Chondrocyte (in vitro differentiated cells): ENCODE measurements at regions not wholly inside any gene's neighbourhood (a gene's known extent, or its start where the extent isn't known, plus 50 kb on each side); places are given as distances from the start of the nearest gene placed in this dataset.

ENCODE experiments used
- DNase-seq: peaks from one replicate; pipeline ENCODE4 v3.0.0; 2021; ENCODE audit warnings: mixed read lengths, low spot score
- H3K27ac Mint-ChIP-seq: one replicate; pipeline ENCODE4 v1.8.0; 2021; ENCODE audit warnings: mild to moderate bottlenecking, moderate library complexity, mixed read lengths; ENCODE audit not compliant: unreplicated experiment
- H3K27me3 Mint-ChIP-seq: 2 replicates; pipeline ENCODE4 v1.8.0; 2021; ENCODE audit warnings: low read depth, mixed read lengths
- H3K36me3 Mint-ChIP-seq: 2 replicates; pipeline ENCODE4 v1.8.0; 2021; ENCODE audit warnings: low read depth, mixed read lengths
- H3K4me1 Mint-ChIP-seq: 2 replicates; pipeline ENCODE4 v1.8.0; 2021; ENCODE audit warnings: low read depth, mild to moderate bottlenecking, mixed read lengths
- H3K4me3 Mint-ChIP-seq: one replicate; pipeline ENCODE4 v1.8.0; 2021; ENCODE audit warnings: mild to moderate bottlenecking, moderate library complexity, mixed read lengths; ENCODE audit not compliant: unreplicated experiment
- H3K9me3 Mint-ChIP-seq: 2 replicates; pipeline ENCODE4 v1.8.0; 2021; ENCODE audit warnings: low read depth, mixed read lengths
- TF ChIP-seq, protein P1 (sequence below): fragments of 200-600 bp; sonication (generic); IDR thresholded peaks from 2 replicates; pipeline ENCODE4 v1.5.0; 2021; ENCODE audit warnings: antibody characterized with exemption, mild to moderate bottlenecking, moderate library complexity

DNA sequence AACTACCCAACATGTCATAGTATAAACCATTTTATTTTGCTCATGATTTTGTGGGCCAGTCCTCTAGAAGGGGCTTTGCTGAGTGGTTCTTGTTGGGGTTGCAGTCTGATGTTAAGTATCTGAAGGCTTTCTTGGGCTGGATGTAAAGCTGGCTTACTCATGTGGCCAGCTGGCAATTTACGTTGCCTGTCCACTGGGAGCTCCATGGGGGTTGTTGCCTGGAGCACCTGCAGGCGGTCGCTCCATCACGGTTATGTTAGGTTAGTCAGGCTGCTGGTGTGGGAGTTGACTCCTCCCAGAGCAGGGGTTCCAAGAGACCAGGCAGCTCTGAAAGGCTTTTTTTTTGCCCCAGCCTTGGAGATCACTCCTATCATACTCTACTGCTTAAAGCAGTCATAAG lies 98.1 kb downstream of the NR1D2 start:
- DNase-seq: no peak
- Mint-ChIP-seq H3K9me3 (peaks cover 3% of the 10 kb centered on the region), H3K4me1 (peaks cover 41% of the 10 kb centered on the region), H3K4me3 (no peak overlapping the region), H3K36me3 (no peaks in the 10 kb centered on the region), H3K27me3 (no peaks in the 10 kb centered on the region), H3K27ac (peak overlapping the region; percentile 91)
- TF ChIP-seq, protein P1, sequence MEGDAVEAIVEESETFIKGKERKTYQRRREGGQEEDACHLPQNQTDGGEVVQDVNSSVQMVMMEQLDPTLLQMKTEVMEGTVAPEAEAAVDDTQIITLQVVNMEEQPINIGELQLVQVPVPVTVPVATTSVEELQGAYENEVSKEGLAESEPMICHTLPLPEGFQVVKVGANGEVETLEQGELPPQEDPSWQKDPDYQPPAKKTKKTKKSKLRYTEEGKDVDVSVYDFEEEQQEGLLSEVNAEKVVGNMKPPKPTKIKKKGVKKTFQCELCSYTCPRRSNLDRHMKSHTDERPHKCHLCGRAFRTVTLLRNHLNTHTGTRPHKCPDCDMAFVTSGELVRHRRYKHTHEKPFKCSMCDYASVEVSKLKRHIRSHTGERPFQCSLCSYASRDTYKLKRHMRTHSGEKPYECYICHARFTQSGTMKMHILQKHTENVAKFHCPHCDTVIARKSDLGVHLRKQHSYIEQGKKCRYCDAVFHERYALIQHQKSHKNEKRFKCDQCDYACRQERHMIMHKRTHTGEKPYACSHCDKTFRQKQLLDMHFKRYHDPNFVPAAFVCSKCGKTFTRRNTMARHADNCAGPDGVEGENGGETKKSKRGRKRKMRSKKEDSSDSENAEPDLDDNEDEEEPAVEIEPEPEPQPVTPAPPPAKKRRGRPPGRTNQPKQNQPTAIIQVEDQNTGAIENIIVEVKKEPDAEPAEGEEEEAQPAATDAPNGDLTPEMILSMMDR: no peak

DNA sequence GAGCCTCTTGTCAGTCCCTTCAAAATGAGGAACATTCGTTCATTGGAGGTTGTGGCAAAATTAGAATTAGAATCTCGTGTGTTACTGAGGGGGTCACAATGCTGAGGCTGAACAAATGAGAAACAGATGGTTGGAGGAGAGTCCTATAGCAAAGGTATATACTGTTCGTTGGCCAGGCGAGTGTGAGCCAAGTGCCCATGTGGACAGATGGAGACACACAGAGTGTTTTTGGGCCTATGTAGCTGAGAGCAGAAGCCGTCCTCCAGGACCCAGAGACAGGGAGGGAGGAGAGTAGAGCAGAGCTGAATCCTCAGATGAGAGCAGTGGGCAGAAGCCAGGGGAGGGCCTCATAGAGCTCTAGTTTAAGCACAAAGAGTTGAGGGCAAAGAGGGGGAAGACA lies 98.9 kb downstream of the NR1D2 start:
- no peak overlapping the region for H3K4me3 Mint-ChIP-seq
- no peaks in the 10 kb centered on the region for H3K36me3 Mint-ChIP-seq
- H3K27me3 Mint-ChIP-seq: no peaks in the 10 kb centered on the region
- TF ChIP-seq, protein P1: no peak
- H3K27ac Mint-ChIP-seq: peak overlapping the region; percentile 52
- DNase-seq: no peak
- H3K9me3 Mint-ChIP-seq: peaks cover 3% of the 10 kb centered on the region
- peaks cover 46% of the 10 kb centered on the region for H3K4me1 Mint-ChIP-seq

DNA sequence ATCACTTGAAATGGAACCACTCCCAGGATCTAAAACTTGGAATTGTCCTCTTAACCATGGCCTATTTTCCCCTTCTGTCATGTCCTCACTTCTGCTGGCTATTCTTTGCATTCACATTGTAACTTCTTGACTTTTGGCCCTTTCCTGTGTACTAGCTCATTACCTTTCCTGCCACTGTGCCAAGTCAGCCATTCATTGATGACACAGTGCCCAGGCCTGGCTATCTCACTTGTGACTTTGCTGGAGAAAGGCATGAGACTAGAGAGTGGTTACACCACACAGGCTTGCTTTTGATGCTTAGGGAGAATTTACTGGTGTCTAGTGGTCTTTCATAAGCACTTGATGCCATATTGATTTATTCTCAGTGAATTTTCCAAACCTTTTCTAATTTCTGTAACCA lies 101.1 kb downstream of the NR1D2 start:
- TF ChIP-seq, protein P1: no peak
- Mint-ChIP-seq H3K4me1 (peaks cover 47% of the 10 kb centered on the region), H3K36me3 (no peaks in the 10 kb centered on the region), H3K9me3 (peaks cover 3% of the 10 kb centered on the region), H3K27ac (no peak overlapping the region), H3K4me3 (no peak overlapping the region), H3K27me3 (no peaks in the 10 kb centered on the region)
- DNase-seq: no peak

DNA sequence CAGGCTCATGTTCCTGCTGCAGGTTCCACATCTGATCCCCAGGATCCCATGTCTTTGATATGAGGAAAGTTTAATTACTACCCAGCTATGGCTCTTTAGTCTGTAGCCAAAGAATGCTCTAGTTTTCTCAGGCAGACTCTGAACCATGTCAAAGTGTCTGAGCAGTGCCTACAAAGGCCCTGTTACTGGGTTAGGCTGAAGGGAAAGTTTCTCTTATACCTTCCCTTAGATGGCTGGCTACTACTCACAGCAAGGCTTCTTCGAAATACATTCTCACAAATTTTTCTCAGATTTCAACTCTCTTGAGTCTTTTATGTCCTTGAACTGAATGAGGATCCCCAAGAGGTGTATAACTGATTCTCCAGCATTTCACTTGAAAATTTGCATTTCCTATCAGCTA lies 102.4 kb downstream of the NR1D2 start:
- TF ChIP-seq, protein P1: no peak
- no peaks in the 10 kb centered on the region for H3K36me3 Mint-ChIP-seq
- no peak overlapping the region for H3K4me3 Mint-ChIP-seq
- peaks cover 38% of the 10 kb centered on the region for H3K4me1 Mint-ChIP-seq
- H3K9me3 Mint-ChIP-seq: peaks cover 3% of the 10 kb centered on the region
- H3K27me3 Mint-ChIP-seq: no peaks in the 10 kb centered on the region
- H3K27ac Mint-ChIP-seq: peak overlapping the region; percentile 77
- no peak for DNase-seq

DNA sequence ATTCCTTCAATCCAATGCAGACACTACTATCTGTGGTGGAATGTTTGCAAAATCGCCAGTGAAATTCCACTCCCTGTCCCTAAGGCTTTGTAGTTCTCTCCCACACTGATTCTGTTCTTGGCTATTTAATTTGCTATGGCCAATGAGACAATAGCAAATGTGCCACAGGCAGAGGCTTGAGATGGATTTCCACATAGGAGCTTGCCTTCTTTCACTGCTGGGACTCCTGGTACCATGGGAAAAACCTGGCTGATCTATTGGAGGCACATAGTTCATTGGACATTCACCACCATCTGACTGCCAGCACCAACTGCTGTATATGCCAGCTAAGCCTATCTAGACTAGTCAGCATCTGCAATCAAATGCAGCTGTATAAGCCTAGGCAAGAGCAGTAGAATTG lies 103.8 kb downstream of the NR1D2 start:
- DNase-seq: no peak
- TF ChIP-seq, protein P1: no peak
- H3K4me3 Mint-ChIP-seq: no peak overlapping the region
- H3K27me3 Mint-ChIP-seq: no peaks in the 10 kb centered on the region
- peaks cover 1% of the 10 kb centered on the region for H3K9me3 Mint-ChIP-seq
- H3K4me1 Mint-ChIP-seq: peaks cover 26% of the 10 kb centered on the region
- no peaks in the 10 kb centered on the region for H3K36me3 Mint-ChIP-seq
- peak overlapping the region; percentile 77 for H3K27ac Mint-ChIP-seq
